BE2C (cell line): ENCODE measurements at regions not wholly inside any gene's neighbourhood (a gene's known extent, or its start where the extent isn't known, plus 50 kb on each side); places are given as distances from the start of the nearest gene placed in this dataset.

Experiments
- DNase-seq: peaks from one replicate; pipeline ENCODE4 v3.0.0-alpha.2; 2020
- H3K27me3 ChIP-seq: fragments of 250-450 bp; sonication (Bioruptor Pico); 2 replicates; pipeline ENCODE4 v1.5.1; 2020; ENCODE audit warnings: mild to moderate bottlenecking
- H3K36me3 ChIP-seq: fragments of 250-450 bp; sonication (Bioruptor Pico); 2 replicates; pipeline ENCODE4 v1.5.1; 2020; ENCODE audit warnings: mild to moderate bottlenecking
- H3K4me1 ChIP-seq: fragments of 250-450 bp; sonication (Bioruptor Pico); 2 replicates; pipeline ENCODE4 v1.5.1; 2020
- H3K4me3 ChIP-seq: 2 replicates; pipeline ENCODE4 v1.5.1; 2011; ENCODE audit warnings: low read depth, low read length
- H3K9me3 ChIP-seq: fragments of 250-450 bp; sonication (Bioruptor Pico); 2 replicates; pipeline ENCODE4 v1.5.1; 2020
- TF ChIP-seq, protein P1 (sequence below): IDR thresholded peaks from 2 replicates; pipeline ENCODE4 v1.5.1; 2012; ENCODE audit warnings: mild to moderate bottlenecking, low read depth, low read length

DNA sequence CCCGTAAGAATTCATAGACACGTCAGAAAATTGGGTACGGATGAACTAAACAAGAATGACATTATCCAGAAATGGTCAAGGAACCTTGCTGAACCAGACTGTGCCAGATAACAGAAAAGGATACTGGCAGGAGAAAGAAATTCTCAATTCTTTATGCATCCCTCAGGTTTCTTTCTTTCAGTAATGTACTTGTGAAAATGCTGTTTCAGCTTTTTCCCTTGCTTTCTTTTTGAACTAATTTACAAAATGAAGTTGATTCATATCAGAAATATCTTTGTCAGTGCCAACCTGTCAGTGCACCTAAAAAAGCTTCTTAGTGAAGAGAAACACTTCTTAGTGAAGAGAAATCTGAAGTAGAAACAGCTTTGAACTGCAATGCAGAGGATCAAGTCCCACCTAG lies 643.6 kb upstream of the RORB start:
- Histone ChIP-seq H3K4me1 (no peaks in the 10 kb centered on the region), H3K36me3 (no peaks in the 10 kb centered on the region), H3K27me3 (no peaks in the 10 kb centered on the region), H3K9me3 (no peaks in the 10 kb centered on the region), H3K4me3 (no peak overlapping the region)
- TF ChIP-seq, protein P1, sequence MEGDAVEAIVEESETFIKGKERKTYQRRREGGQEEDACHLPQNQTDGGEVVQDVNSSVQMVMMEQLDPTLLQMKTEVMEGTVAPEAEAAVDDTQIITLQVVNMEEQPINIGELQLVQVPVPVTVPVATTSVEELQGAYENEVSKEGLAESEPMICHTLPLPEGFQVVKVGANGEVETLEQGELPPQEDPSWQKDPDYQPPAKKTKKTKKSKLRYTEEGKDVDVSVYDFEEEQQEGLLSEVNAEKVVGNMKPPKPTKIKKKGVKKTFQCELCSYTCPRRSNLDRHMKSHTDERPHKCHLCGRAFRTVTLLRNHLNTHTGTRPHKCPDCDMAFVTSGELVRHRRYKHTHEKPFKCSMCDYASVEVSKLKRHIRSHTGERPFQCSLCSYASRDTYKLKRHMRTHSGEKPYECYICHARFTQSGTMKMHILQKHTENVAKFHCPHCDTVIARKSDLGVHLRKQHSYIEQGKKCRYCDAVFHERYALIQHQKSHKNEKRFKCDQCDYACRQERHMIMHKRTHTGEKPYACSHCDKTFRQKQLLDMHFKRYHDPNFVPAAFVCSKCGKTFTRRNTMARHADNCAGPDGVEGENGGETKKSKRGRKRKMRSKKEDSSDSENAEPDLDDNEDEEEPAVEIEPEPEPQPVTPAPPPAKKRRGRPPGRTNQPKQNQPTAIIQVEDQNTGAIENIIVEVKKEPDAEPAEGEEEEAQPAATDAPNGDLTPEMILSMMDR, result no peak
- DNase-seq, result no peak

DNA sequence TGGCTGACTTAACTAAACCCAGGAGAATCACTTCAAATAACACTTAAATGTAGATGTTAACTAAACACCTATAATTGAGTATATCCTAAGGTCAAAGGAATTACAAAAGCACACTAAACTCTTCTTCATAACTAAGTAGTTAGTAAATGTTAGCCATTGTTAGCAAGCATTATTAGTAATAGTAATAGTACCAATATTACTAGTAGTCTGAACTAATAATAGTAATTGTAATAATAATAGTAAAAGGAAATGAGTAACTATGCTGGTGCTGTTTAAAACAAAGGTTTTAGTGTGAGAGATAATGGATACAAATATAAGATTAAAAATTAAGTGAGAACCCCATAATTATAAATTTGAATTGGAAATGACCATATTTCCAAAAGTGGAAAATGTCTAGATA lies 641.9 kb upstream of the RORB start:
- Histone ChIP-seq H3K27me3 (no peaks in the 10 kb centered on the region), H3K9me3 (no peaks in the 10 kb centered on the region), H3K4me3 (no peak overlapping the region), H3K4me1 (no peaks in the 10 kb centered on the region), H3K36me3 (no peaks in the 10 kb centered on the region)
- TF ChIP-seq, protein P1, result no peak
- no peak for DNase-seq

DNA sequence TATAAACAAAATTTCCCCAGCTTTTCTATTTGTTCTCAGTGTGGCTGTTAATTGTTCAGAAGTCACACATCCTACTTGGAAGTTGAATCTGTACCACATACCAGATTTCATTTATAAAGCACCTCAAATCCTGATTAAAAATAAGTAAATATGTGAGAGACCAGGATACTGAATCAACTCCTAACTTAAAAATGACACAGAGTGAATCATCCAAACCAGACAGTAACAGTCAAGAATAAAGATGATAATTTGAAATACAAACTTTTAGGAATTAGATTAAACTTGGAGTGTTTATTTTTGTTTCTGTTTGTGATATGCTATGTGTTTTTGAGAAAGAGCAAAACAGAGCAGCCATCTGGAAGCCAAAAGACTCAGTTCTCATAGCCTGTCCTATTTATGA lies 633.2 kb upstream of the RORB start:
- Histone ChIP-seq H3K27me3 (no peaks in the 10 kb centered on the region), H3K4me3 (no peak overlapping the region), H3K36me3 (no peaks in the 10 kb centered on the region), H3K9me3 (no peaks in the 10 kb centered on the region), H3K4me1 (no peaks in the 10 kb centered on the region)
- DNase-seq, result no peak
- TF ChIP-seq, protein P1, result no peak

DNA sequence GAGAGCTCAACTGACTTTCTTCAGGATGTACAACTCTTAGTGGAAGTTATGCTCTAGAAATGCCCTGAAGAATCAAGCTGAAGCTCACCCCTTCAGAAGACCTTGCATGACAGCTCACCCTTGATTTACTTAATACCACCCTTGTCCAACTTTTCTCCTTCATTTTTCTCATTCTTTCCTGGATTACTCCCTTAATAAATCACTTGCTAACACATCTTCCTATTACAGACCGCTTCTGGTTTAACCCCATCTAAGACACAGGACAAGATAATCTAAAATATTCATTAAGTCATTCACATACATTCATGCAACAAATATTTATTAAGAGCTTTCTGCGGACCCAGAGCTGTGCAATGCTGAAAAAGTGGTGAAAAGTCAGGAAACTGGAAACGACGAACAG lies 630.7 kb upstream of the RORB start:
- H3K4me3 ChIP-seq, result no peak overlapping the region
- DNase-seq, result no peak
- H3K36me3 ChIP-seq, result no peaks in the 10 kb centered on the region
- H3K9me3 ChIP-seq, result no peaks in the 10 kb centered on the region
- no peaks in the 10 kb centered on the region for H3K27me3 ChIP-seq
- no peaks in the 10 kb centered on the region for H3K4me1 ChIP-seq
- TF ChIP-seq, protein P1, result no peak

DNA sequence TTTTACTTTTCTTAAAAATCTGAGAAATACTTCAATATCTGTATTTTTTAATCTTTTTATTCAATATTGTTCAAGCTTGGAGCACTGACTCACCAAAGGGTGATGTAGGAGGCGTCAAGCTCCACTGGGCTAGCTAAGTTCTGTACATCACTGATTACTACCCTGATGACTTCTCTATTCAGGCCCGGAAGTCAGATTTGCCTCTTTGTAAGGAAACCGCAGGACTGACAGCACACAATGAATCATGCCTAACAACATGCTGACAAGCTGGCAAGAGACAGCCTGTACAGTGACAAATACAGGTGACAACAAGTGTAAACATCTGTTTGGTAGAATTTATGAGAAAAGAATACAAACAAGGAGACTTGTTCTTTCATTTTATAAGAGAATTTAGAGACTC lies 627.9 kb upstream of the RORB start:
- H3K36me3 ChIP-seq, result no peaks in the 10 kb centered on the region
- TF ChIP-seq, protein P1, result no peak
- H3K27me3 ChIP-seq, result no peaks in the 10 kb centered on the region
- no peak for DNase-seq
- no peaks in the 10 kb centered on the region for H3K9me3 ChIP-seq
- H3K4me3 ChIP-seq, result no peak overlapping the region
- H3K4me1 ChIP-seq, result no peaks in the 10 kb centered on the region

DNA sequence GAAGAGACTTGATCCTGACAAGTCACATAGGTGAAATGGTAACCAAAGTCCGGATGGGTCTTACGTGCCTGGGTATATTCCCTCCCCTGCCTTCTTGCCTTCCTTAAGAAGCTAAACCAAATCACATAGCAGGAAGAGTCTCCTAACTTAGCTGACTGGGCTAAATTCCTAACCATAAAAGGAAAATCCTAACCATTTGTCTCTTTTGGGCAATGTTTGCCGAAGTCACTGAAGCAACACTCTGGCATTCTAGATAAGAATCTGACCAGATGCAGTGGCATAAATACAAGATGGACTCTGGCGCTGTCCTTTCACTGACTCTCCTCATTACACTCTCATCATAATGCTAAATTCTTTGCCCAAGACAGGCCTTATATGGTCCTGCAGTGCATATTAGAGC lies 625.5 kb upstream of the RORB start:
- Histone ChIP-seq H3K9me3 (no peaks in the 10 kb centered on the region), H3K36me3 (no peaks in the 10 kb centered on the region), H3K4me1 (no peaks in the 10 kb centered on the region), H3K27me3 (no peaks in the 10 kb centered on the region), H3K4me3 (no peak overlapping the region)
- TF ChIP-seq, protein P1, result no peak
- DNase-seq, result no peak
